HG03064 (cell line): ENCODE measurements at regions not wholly inside any gene's neighbourhood (a gene's known extent, or its start where the extent isn't known, plus 50 kb on each side); places are given as distances from the start of the nearest gene placed in this dataset.

Experiments used
- ATAC-seq: cut with Tn5 transposase; IDR thresholded peaks from one replicate; pipeline ENCODE4 v1.9.1; 2021; ENCODE audit warnings: low read depth; ENCODE audit not compliant: unreplicated experiment

GRCh38 chr4:71236226-71236625 is 102.6 kb upstream of the SLC4A4 start:
- no peak for ATAC-seq

- no peak for ATAC-seq
Observed at GRCh38 chr4:71237641-71238040, 101.2 kb upstream of the SLC4A4 start.

- no peak for ATAC-seq
Observed at GRCh38 chr4:71239365-71239764, 99.5 kb upstream of the SLC4A4 start.

- ATAC-seq: no peak
Observed at GRCh38 chr4:71240094-71240493, 98.7 kb upstream of the SLC4A4 start.

- ATAC-seq: no peak
Observed at GRCh38 chr4:71241501-71242288, 97.1 kb upstream of the SLC4A4 start.

GRCh38 chr4:71243091-71243833 is 95.6 kb upstream of the SLC4A4 start:
- ATAC-seq: no peak

GRCh38 chr4:71247706-71248105 is 91.1 kb upstream of the SLC4A4 start:
- no peak for ATAC-seq

GRCh38 chr4:71251261-71251660 is 87.6 kb upstream of the SLC4A4 start:
- ATAC-seq: no peak

GRCh38 chr4:71253545-71253944 is 85.3 kb upstream of the SLC4A4 start:
- ATAC-seq: no peak

GRCh38 chr4:71254451-71255012 is 84.3 kb upstream of the SLC4A4 start:
- no peak for ATAC-seq

- ATAC-seq: no peak
Observed at GRCh38 chr4:71255976-71256375, 82.8 kb upstream of the SLC4A4 start.

GRCh38 chr4:71257761-71258160 is 81.1 kb upstream of the SLC4A4 start:
- ATAC-seq: no peak

- no peak for ATAC-seq
Observed at GRCh38 chr4:71258323-71258722, 80.5 kb upstream of the SLC4A4 start.

GRCh38 chr4:71259280-71259679 is 79.5 kb upstream of the SLC4A4 start:
- no peak for ATAC-seq

- no peak for ATAC-seq
Observed at GRCh38 chr4:71259911-71260331, 78.9 kb upstream of the SLC4A4 start.

GRCh38 chr4:71260544-71260943 is 78.3 kb upstream of the SLC4A4 start:
- no peak for ATAC-seq

- no peak for ATAC-seq
Observed at GRCh38 chr4:71261001-71261400, 77.8 kb upstream of the SLC4A4 start.

GRCh38 chr4:71261633-71262121 is 77.1 kb upstream of the SLC4A4 start:
- ATAC-seq: no peak

GRCh38 chr4:71262161-71262560 is 76.7 kb upstream of the SLC4A4 start:
- ATAC-seq: no peak

GRCh38 chr4:71266090-71266794 is 72.6 kb upstream of the SLC4A4 start:
- ATAC-seq: no peak

GRCh38 chr4:71267244-71267643 is 71.6 kb upstream of the SLC4A4 start:
- ATAC-seq: no peak
